GM12874 (cell line): ENCODE measurements at regions not wholly inside any gene's neighbourhood (a gene's known extent, or its start where the extent isn't known, plus 50 kb on each side); places are given as distances from the start of the nearest gene placed in this dataset.

Experiments used
- CTCF ChIP-seq: IDR thresholded peaks from 2 replicates; pipeline ENCODE4 v1.5.1; 2011; ENCODE audit warnings: low read depth, mild to moderate bottlenecking, control low read depth, low read length, moderate library complexity; ENCODE audit not compliant: insufficient read depth

GRCh38 chr10:120396228-120396627 is 60.8 kb upstream of the PLPP4 start:
- no peak for TF ChIP-seq CTCF

- TF ChIP-seq CTCF, result no peak
Measured at GRCh38 chr10:120398180-120398579, 58.8 kb upstream of the PLPP4 start.

- no peak for TF ChIP-seq CTCF
Measured at GRCh38 chr10:120400601-120401000, 56.4 kb upstream of the PLPP4 start.

DNA sequence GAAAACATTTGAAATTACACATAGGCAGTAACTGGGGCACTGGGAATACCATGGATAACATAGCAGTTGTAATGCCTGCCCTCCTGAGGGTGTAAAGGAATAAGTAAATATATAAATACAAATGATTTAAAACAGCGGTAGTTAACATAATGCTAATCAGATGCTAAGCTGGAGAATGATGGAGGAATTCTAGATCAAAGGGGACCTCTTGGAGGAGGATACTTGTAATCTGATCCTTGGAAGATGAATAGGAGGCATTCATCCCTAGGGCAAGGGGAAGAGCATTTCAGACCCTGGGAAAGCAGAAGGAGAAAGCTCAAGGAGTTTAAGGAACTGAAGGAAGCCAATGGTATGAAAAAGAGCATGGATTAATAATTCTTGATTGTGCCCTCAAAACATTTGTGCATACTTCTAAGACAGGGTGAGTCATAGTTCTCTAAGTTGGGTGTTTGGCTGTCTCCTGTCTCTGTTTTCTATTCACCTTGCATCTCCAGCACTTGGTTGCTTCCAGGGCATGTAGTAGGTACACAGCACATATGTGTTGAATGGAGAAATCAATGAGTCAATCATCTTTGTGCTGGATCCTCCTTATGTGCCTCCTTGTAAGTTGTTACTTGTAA is 54.8 kb upstream of the PLPP4 start:
- no peak for TF ChIP-seq CTCF

- TF ChIP-seq CTCF, result no peak
Measured at GRCh38 chr10:120403109-120403508, 53.9 kb upstream of the PLPP4 start.

- TF ChIP-seq CTCF, result no peak
Measured at GRCh38 chr10:120406376-120406775, 50.7 kb upstream of the PLPP4 start.
